ENCODE measurements at regions not wholly inside any gene's neighbourhood (a gene's known extent, or its start where the extent isn't known, plus 50 kb on each side); places are given as distances from the start of the nearest gene placed in this dataset.

GRCh38 chr3:71903936-71904335 is 119.0 kb upstream of the PROK2 start:
- Histone ChIP-seq H3K79me1 (ENCODE audit: low read depth, low read length) (no peaks in the 10 kb centered on the region), H4K8ac (ENCODE audit: extremely low read depth, insufficient read depth, low read length) (no peak overlapping the region), H2BK20ac (ENCODE audit: low read length) (no peak overlapping the region), H2BK120ac (replicated peaks; ENCODE audit: low read depth, low read length) (no peak overlapping the region), H3K4me3 (ENCODE audit: extremely low read depth in 1 of 4, insufficient read depth in 2 of 4, low read depth in 3 of 4, low read length in 4 of 4) (no peak overlapping the region), H3K9me3 (ENCODE audit: insufficient read depth in 2 of 2, low read depth in 1 of 2, low read length in 1 of 2) (no peaks in the 10 kb centered on the region), H3K4me2 (ENCODE audit: insufficient read depth in 1 of 2, low read depth in 2 of 2, low read length in 2 of 2) (no peak overlapping the region), H3K14ac (ENCODE audit: insufficient read length) (no peak overlapping the region), H2AK5ac (ENCODE audit: low read depth, low read length) (no peak overlapping the region), H3K56ac (replicated peaks; ENCODE audit: insufficient read length, low read depth, low read length) (no peak overlapping the region), H2BK15ac (ENCODE audit: low read length) (no peak overlapping the region), H3K27me3 (replicated peaks in 1 of 4; ENCODE audit: control insufficient read depth in 3 of 4, extremely low read depth in 1 of 4, insufficient read depth in 3 of 4, low read length in 3 of 4) (peaks cover 0 to 1% (median 0%) of the 10 kb centered on the region in 4 experiments; a peak in 1 of 7 replicates), H3K27ac (ENCODE audit: low read depth, low read length) (no peak overlapping the region), H3K36me3 (ENCODE audit: control insufficient read depth in 2 of 4, insufficient read depth in 4 of 4, low read length in 3 of 4) (no peaks in the 10 kb centered on the region), H4K5ac (ENCODE audit: insufficient read length, low read depth, low read length) (no peak overlapping the region), H3K23me2 (ENCODE audit: low read depth, low read length) (no peaks in the 10 kb centered on the region), H3K9ac (replicated peaks in 1 of 4; ENCODE audit: extremely low read depth in 1 of 4, low read depth in 3 of 4, low read length in 3 of 4) (no peak overlapping the region), H2BK5ac (ENCODE audit: low read depth, low read length) (no peak overlapping the region), H4K91ac (replicated peaks; ENCODE audit: insufficient read length, low read length) (no peak overlapping the region), H3K4me1 (replicated peaks in 1 of 4; ENCODE audit: control insufficient read depth in 3 of 4, insufficient read depth in 4 of 4, low read length in 3 of 4) (peaks cover 0 to 3% (median 0%) of the 10 kb centered on the region in 4 experiments; a peak in 2 of 7 replicates), H2AFZ (ENCODE audit: low read length) (no peak overlapping the region), H3K18ac (ENCODE audit: extremely low read depth, low read length) (no peak overlapping the region), H4K20me1 (replicated peaks in 1 of 2; ENCODE audit: control insufficient read depth in 1 of 2, insufficient read depth in 2 of 2, low read length in 2 of 2) (no peaks in the 10 kb centered on the region), H2BK12ac (ENCODE audit: low read depth, low read length) (no peak overlapping the region), H3K23ac (ENCODE audit: insufficient read length) (no peak overlapping the region), H3K79me2 (ENCODE audit: control insufficient read depth in 1 of 2, insufficient read depth in 2 of 2, low read length in 2 of 2) (no peaks in the 10 kb centered on the region), H3K4ac (replicated peaks; ENCODE audit: insufficient read length, low read depth, low read length) (no peak overlapping the region)
- 88% methylated on average over 6 of the region's 6 CpGs; no CpG with 5 or more reads in 1 of the 2 experiments for WGBS, 2 experiments (ENCODE audit: extremely low coverage in 1 of 2, insufficient coverage in 1 of 2, insufficient read length in 1 of 2, insufficient replicate concordance in 2 of 2, low coverage in 1 of 2, low lambda C conversion rate in 2 of 2, missing lambda C conversion rate in 1 of 2)
- FAIRE-seq (no peak), DNase-seq (ENCODE audit: low read depth in 1 of 2, low spot score in 2 of 2) (no peak)
- ChIA-PET POLR2A (ENCODE audit: partially characterized antibody) (no interaction called here), CTCF (ENCODE audit: partially characterized antibody) (no interaction called here)
- TF ChIP-seq POLR2AphosphoS5 (IDR thresholded peaks at IDR 0.05; ENCODE audit: low read depth, low read length) (no peak), ATF2 (IDR thresholded peaks at IDR 0.05; ENCODE audit: low read length) (no peak), ASH2L (IDR thresholded peaks at IDR 0.05; ENCODE audit: low read length) (no peak), KDM5A (IDR thresholded peaks at IDR 0.05; ENCODE audit: low read length) (no peak), SP4 (IDR thresholded peaks at IDR 0.05; ENCODE audit: low read length) (no peak), RAD21 (IDR thresholded peaks at IDR 0.05 in 1 of 2, conservative IDR thresholded peaks at IDR 0.05 in 1 of 2; ENCODE audit: low read depth in 2 of 2, low read length in 2 of 2) (no peak), CBX5 (IDR thresholded peaks at IDR 0.05; ENCODE audit: low read depth, low read length) (no peak)

Data from H1 (cell line).